ENCODE measurements at regions not wholly inside any gene's neighbourhood (a gene's known extent, or its start where the extent isn't known, plus 50 kb on each side); places are given as distances from the start of the nearest gene placed in this dataset.

DNA sequence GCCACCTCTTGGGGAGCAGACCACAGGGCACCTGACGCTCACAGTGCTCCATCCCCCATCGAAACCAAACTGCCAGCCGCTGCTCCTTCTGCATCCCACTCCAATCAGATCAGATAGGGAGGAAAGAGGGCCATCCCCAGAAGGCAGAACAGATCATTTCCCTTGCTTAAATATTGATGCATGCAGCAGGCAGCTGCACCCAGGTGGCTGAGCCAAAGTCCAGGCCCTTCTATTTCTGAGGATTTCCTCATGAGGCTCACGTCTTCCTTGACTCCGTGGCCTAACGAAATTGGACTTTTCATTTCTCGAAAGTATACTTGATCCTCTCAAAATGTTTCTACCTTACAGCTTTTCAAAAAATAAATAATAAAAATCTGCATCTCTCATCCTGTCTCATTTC lies 239.2 kb downstream of the ATG4C start:
- Histone ChIP-seq H3K36me3 (ENCODE audit: control insufficient read depth in 2 of 2, insufficient read depth in 2 of 2, low read length in 1 of 2) (no peaks in the 10 kb centered on the region), H3K9me3 (ENCODE audit: control insufficient read depth in 2 of 2, insufficient read depth in 1 of 2, low read length in 1 of 2) (no peaks in the 10 kb centered on the region), H3K27me3 (ENCODE audit: control insufficient read depth in 2 of 2, insufficient read depth in 1 of 2, low read length in 1 of 2) (no peaks in the 10 kb centered on the region), H3K27ac (ENCODE audit: low read depth in 1 of 2, low read length in 1 of 2) (no peak overlapping the region), H3K4me3 (ENCODE audit: low read length in 2 of 2) (no peak overlapping the region), H3K4me1 (ENCODE audit: control insufficient read depth in 2 of 2, insufficient read depth in 2 of 2, low read length in 2 of 2) (no peaks in the 10 kb centered on the region)
- DNase-seq (ENCODE audit: low read depth in 6 of 9, low spot score in 9 of 9): no peak
- 90% methylated on average over 7 of the region's 7 CpGs for WGBS

DNA sequence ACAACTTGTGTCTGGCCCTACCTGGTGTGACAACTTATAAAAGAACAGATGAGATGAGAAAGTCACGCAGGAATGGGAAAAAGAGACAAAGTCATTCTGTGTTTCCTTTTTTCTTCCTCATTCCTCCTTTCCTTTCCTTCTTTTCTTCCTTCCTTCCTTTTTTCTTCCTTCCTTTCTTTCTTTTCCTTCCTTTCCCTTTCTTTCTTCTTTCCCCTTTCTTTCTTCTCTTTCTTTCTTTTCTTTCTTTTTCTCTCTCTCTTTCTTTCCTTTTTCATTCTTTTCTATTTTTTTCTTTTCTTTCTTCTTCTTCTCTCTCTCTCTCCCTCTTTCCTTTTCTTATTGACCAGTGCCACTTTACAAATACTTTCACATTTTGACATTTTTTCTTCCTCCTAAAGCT lies 239.7 kb downstream of the ATG4C start:
- Histone ChIP-seq H3K9me3 (ENCODE audit: control insufficient read depth in 2 of 2, insufficient read depth in 1 of 2, low read length in 1 of 2) (no peaks in the 10 kb centered on the region), H3K27ac (ENCODE audit: low read depth in 1 of 2, low read length in 1 of 2) (no peak overlapping the region), H3K27me3 (ENCODE audit: control insufficient read depth in 2 of 2, insufficient read depth in 1 of 2, low read length in 1 of 2) (no peaks in the 10 kb centered on the region), H3K4me3 (ENCODE audit: low read length in 2 of 2) (no peak overlapping the region), H3K36me3 (ENCODE audit: control insufficient read depth in 2 of 2, insufficient read depth in 2 of 2, low read length in 1 of 2) (no peaks in the 10 kb centered on the region), H3K4me1 (ENCODE audit: control insufficient read depth in 2 of 2, insufficient read depth in 2 of 2, low read length in 2 of 2) (no peaks in the 10 kb centered on the region)
- WGBS: 96% methylated on average over 1 of the region's 1 CpG
- DNase-seq (ENCODE audit: low read depth in 6 of 9, low spot score in 9 of 9): no peak

DNA sequence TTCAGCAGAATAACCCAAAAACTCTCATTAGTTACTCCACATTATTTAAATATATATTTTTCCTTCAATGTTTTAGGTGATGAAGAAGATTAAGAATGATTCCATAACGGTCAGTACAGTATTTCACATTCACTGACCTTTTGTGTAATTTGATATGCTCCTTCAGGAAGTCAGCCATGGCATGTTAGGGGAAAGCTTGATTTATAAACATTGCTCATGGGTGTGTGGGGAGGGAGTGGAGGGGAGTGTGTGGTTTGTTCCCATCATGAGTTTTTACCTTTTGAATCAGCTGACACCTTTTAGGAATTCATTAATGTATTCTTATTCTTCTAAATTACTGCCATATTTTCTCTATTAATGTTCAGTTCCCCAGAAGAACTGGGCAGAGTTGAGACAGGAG lies 240.2 kb downstream of the ATG4C start:
- no peaks in the 10 kb centered on the region for H3K36me3 ChIP-seq (ENCODE audit: control insufficient read depth in 2 of 2, insufficient read depth in 2 of 2, low read length in 1 of 2)
- no peaks in the 10 kb centered on the region for H3K4me1 ChIP-seq (ENCODE audit: control insufficient read depth in 2 of 2, insufficient read depth in 2 of 2, low read length in 2 of 2)
- 27% methylated on average over 1 of the region's 1 CpG for WGBS
- no peaks in the 10 kb centered on the region for H3K9me3 ChIP-seq (ENCODE audit: control insufficient read depth in 2 of 2, insufficient read depth in 1 of 2, low read length in 1 of 2)
- H3K4me3 ChIP-seq (ENCODE audit: low read length in 2 of 2): no peak overlapping the region
- DNase-seq (ENCODE audit: low read depth in 6 of 9, low spot score in 9 of 9): no peak
- H3K27me3 ChIP-seq (ENCODE audit: control insufficient read depth in 2 of 2, insufficient read depth in 1 of 2, low read length in 1 of 2): no peaks in the 10 kb centered on the region
- H3K27ac ChIP-seq (ENCODE audit: low read depth in 1 of 2, low read length in 1 of 2): no peak overlapping the region

DNA sequence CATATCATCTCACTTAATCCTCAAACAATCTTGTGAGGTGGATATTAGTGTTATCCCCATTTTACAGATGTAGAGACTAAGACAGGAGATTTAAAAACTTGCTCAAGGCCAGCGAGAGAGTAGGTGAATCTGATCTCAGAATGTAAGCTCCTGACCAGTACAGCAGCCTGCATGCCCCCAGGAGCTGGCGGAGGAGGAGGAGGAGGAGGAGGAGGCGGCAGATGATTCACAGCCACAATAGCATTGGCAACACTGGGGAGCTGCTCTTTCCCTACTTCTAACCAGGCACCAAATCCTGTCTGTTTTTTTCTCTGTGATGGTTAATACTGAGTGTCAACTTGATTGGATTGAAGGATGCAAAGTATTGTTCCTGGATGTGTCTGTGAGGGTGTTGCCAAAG lies 243.2 kb downstream of the ATG4C start:
- Histone ChIP-seq H3K27ac (ENCODE audit: low read depth in 1 of 2, low read length in 1 of 2) (no peak overlapping the region), H3K9me3 (ENCODE audit: control insufficient read depth in 2 of 2, insufficient read depth in 1 of 2, low read length in 1 of 2) (no peaks in the 10 kb centered on the region), H3K4me3 (ENCODE audit: low read length in 2 of 2) (no peak overlapping the region), H3K27me3 (ENCODE audit: control insufficient read depth in 2 of 2, insufficient read depth in 1 of 2, low read length in 1 of 2) (no peaks in the 10 kb centered on the region), H3K36me3 (ENCODE audit: control insufficient read depth in 2 of 2, insufficient read depth in 2 of 2, low read length in 1 of 2) (no peaks in the 10 kb centered on the region), H3K4me1 (ENCODE audit: control insufficient read depth in 2 of 2, insufficient read depth in 2 of 2, low read length in 2 of 2) (no peaks in the 10 kb centered on the region)
- 83% methylated on average over 3 of the region's 3 CpGs for WGBS
- no peak for DNase-seq (ENCODE audit: low read depth in 6 of 9, low spot score in 9 of 9)

DNA sequence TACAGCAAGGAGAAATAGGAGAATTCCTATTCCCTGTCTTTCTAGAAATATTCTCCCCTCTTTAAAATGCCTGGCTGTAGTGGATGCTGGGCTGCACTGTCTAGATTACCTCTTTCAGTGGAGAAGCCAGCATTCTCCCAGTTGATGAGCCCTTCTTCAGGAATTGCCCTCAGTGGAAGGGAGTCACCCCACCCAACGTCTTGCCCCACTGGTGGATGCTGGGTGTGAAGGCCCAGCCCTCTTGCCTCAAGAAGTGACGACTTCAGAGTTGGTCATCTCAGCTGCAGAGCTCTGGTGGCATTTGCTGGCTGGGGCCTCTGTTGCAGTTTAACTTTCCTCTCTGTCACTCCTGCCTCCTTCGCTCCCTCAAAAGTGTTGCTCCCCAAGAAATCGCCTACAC lies 248.2 kb downstream of the ATG4C start:
- no peaks in the 10 kb centered on the region for H3K4me1 ChIP-seq (ENCODE audit: control insufficient read depth in 2 of 2, insufficient read depth in 2 of 2, low read length in 2 of 2)
- no peaks in the 10 kb centered on the region for H3K27me3 ChIP-seq (ENCODE audit: control insufficient read depth in 2 of 2, insufficient read depth in 1 of 2, low read length in 1 of 2)
- no peak overlapping the region for H3K27ac ChIP-seq (ENCODE audit: low read depth in 1 of 2, low read length in 1 of 2)
- H3K4me3 ChIP-seq (ENCODE audit: low read length in 2 of 2): no peak overlapping the region
- no peaks in the 10 kb centered on the region for H3K9me3 ChIP-seq (ENCODE audit: control insufficient read depth in 2 of 2, insufficient read depth in 1 of 2, low read length in 1 of 2)
- WGBS: 95% methylated on average over 4 of the region's 4 CpGs
- DNase-seq (ENCODE audit: low read depth in 6 of 9, low spot score in 9 of 9): no peak
- no peaks in the 10 kb centered on the region for H3K36me3 ChIP-seq (ENCODE audit: control insufficient read depth in 2 of 2, insufficient read depth in 2 of 2, low read length in 1 of 2)

DNA sequence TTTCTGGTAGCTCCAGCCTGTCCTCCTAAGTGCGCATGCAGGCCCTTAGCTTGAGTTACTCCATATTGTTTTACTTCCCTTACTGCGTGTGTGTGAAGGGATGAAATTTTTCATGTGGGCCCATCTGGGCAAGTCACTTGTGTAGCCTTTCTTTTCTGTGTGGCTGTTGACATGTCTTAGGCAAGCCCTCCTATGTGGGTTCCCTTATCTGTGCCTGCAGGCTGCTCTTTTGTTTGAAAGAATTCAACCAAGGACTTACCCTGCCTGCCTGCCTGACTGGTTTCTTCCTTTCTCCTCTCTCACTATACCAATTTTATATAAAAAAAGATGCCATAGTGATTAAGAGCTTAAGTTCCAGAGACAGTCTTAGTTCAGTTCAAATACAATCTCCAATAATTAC lies 249.3 kb downstream of the ATG4C start:
- no peak for DNase-seq (ENCODE audit: low read depth in 6 of 9, low spot score in 9 of 9)
- no peaks in the 10 kb centered on the region for H3K36me3 ChIP-seq (ENCODE audit: control insufficient read depth in 2 of 2, insufficient read depth in 2 of 2, low read length in 1 of 2)
- no peaks in the 10 kb centered on the region for H3K9me3 ChIP-seq (ENCODE audit: control insufficient read depth in 2 of 2, insufficient read depth in 1 of 2, low read length in 1 of 2)
- no peak overlapping the region for H3K27ac ChIP-seq (ENCODE audit: low read depth in 1 of 2, low read length in 1 of 2)
- no peaks in the 10 kb centered on the region for H3K4me1 ChIP-seq (ENCODE audit: control insufficient read depth in 2 of 2, insufficient read depth in 2 of 2, low read length in 2 of 2)
- 72% methylated on average over 2 of the region's 2 CpGs for WGBS
- H3K27me3 ChIP-seq (ENCODE audit: control insufficient read depth in 2 of 2, insufficient read depth in 1 of 2, low read length in 1 of 2): no peaks in the 10 kb centered on the region
- H3K4me3 ChIP-seq (ENCODE audit: low read length in 2 of 2): no peak overlapping the region

DNA sequence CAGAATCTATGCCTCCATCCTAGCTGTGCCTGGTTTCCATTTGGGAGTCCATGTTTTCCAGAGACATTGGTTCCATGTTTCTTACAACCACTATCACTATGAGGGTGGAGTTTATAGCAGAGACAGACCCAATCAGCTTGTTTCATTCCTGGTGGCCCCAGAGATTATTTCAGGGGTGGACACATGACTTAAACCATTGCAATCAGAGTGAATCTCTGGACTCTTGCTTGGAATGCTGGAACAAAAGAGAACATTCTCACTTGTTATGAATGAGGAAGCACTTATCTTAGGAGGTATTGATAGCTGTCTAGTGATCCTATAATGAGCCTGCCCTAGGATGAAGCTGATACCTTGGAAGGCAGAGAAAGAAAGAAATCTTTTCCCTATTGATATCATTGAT lies 250.3 kb downstream of the ATG4C start:
- H3K36me3 ChIP-seq (ENCODE audit: control insufficient read depth in 2 of 2, insufficient read depth in 2 of 2, low read length in 1 of 2): no peaks in the 10 kb centered on the region
- H3K4me3 ChIP-seq (ENCODE audit: low read length in 2 of 2): no peak overlapping the region
- no peak for DNase-seq (ENCODE audit: low read depth in 6 of 9, low spot score in 9 of 9)
- H3K9me3 ChIP-seq (ENCODE audit: control insufficient read depth in 2 of 2, insufficient read depth in 1 of 2, low read length in 1 of 2): no peaks in the 10 kb centered on the region
- no peaks in the 10 kb centered on the region for H3K27me3 ChIP-seq (ENCODE audit: control insufficient read depth in 2 of 2, insufficient read depth in 1 of 2, low read length in 1 of 2)
- no peaks in the 10 kb centered on the region for H3K4me1 ChIP-seq (ENCODE audit: control insufficient read depth in 2 of 2, insufficient read depth in 2 of 2, low read length in 2 of 2)
- H3K27ac ChIP-seq (ENCODE audit: low read depth in 1 of 2, low read length in 1 of 2): no peak overlapping the region

DNA sequence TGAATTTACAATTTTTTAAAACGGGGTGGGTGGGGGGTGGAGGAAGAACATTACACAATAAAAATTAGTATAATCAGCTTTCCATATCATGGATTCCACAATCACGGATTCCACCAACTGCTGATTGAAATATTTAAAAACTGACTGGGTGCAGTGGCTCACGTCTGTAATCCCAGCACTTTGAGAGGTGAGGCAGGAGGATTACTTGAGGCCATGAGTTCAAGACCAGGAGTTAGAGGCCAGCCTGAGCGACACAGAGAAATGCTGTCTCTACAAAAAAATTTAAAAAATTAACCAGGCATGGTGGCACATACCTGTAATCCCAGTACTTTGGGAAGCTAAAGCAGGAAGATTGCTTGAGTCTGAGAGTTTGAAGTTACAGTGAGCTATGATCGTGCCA lies 254.7 kb downstream of the ATG4C start:
- WGBS: 94% methylated on average over 5 of the region's 5 CpGs
- Histone ChIP-seq H3K27ac (ENCODE audit: low read depth in 1 of 2, low read length in 1 of 2) (no peak overlapping the region), H3K9me3 (ENCODE audit: control insufficient read depth in 2 of 2, insufficient read depth in 1 of 2, low read length in 1 of 2) (no peaks in the 10 kb centered on the region), H3K36me3 (ENCODE audit: control insufficient read depth in 2 of 2, insufficient read depth in 2 of 2, low read length in 1 of 2) (no peaks in the 10 kb centered on the region), H3K4me3 (ENCODE audit: low read length in 2 of 2) (no peak overlapping the region), H3K27me3 (ENCODE audit: control insufficient read depth in 2 of 2, insufficient read depth in 1 of 2, low read length in 1 of 2) (no peaks in the 10 kb centered on the region), H3K4me1 (ENCODE audit: control insufficient read depth in 2 of 2, insufficient read depth in 2 of 2, low read length in 2 of 2) (no peaks in the 10 kb centered on the region)
- DNase-seq (ENCODE audit: low read depth in 6 of 9, low spot score in 9 of 9): no peak

DNA sequence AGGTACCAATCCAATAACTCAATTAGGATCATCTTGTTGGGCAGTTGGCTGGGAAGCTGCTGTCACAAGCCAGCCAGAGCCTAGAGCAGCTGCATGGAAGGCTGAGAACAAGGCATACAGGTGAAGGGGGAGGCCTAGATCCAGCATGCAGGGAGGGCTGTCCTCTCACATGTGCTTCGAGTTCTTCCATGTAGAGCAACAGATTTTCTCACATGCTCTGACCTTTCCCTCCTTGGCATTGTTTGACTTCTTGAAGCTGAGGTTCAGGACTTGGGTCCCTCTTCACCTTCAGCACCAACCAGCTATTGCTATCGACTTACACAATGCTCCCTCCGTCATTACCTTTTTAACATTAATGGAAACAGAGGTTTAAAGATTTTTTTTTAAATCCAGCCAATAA lies 257.7 kb downstream of the ATG4C start:
- H3K36me3 ChIP-seq (ENCODE audit: control insufficient read depth in 2 of 2, insufficient read depth in 2 of 2, low read length in 1 of 2): no peaks in the 10 kb centered on the region
- DNase-seq (ENCODE audit: low read depth in 6 of 9, low spot score in 9 of 9): no peak
- H3K27me3 ChIP-seq (ENCODE audit: control insufficient read depth in 2 of 2, insufficient read depth in 1 of 2, low read length in 1 of 2): no peaks in the 10 kb centered on the region
- no peak overlapping the region for H3K27ac ChIP-seq (ENCODE audit: low read depth in 1 of 2, low read length in 1 of 2)
- H3K9me3 ChIP-seq (ENCODE audit: control insufficient read depth in 2 of 2, insufficient read depth in 1 of 2, low read length in 1 of 2): no peaks in the 10 kb centered on the region
- H3K4me1 ChIP-seq (ENCODE audit: control insufficient read depth in 2 of 2, insufficient read depth in 2 of 2, low read length in 2 of 2): no peaks in the 10 kb centered on the region
- no peak overlapping the region for H3K4me3 ChIP-seq (ENCODE audit: low read length in 2 of 2)
- WGBS: 95% methylated on average over 3 of the region's 3 CpGs

DNA sequence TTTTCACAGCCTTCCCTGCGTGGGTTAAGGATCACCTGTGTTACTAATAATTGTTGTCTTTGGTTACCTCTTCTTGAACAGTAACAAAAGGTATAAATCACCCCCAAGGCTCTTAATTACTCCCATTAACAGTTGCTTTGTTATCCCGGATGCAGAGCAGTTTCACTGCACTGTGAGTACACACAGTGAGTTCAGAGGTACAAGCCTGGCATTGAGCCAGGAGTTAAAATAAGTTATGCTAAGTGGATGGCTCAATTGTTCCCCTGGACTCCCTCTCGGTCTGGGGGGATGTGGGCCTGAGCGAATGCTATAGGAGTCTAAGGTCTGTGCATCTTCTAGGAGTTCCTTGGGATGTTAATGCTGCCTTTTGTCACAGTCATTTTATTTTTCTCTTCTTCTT lies 258.3 kb downstream of the ATG4C start:
- no peaks in the 10 kb centered on the region for H3K4me1 ChIP-seq (ENCODE audit: control insufficient read depth in 2 of 2, insufficient read depth in 2 of 2, low read length in 2 of 2)
- no peaks in the 10 kb centered on the region for H3K9me3 ChIP-seq (ENCODE audit: control insufficient read depth in 2 of 2, insufficient read depth in 1 of 2, low read length in 1 of 2)
- H3K27ac ChIP-seq (ENCODE audit: low read depth in 1 of 2, low read length in 1 of 2): no peak overlapping the region
- no peaks in the 10 kb centered on the region for H3K27me3 ChIP-seq (ENCODE audit: control insufficient read depth in 2 of 2, insufficient read depth in 1 of 2, low read length in 1 of 2)
- 65% methylated on average over 4 of the region's 4 CpGs for WGBS
- DNase-seq (ENCODE audit: low read depth in 6 of 9, low spot score in 9 of 9): no peak
- no peaks in the 10 kb centered on the region for H3K36me3 ChIP-seq (ENCODE audit: control insufficient read depth in 2 of 2, insufficient read depth in 2 of 2, low read length in 1 of 2)
- H3K4me3 ChIP-seq (ENCODE audit: low read length in 2 of 2): no peak overlapping the region
